Right cardiac atrium (tissue), 5 donors: ENCODE measurements at regions not wholly inside any gene's neighbourhood (a gene's known extent, or its start where the extent isn't known, plus 50 kb on each side); places are given as distances from the start of the nearest gene placed in this dataset.

Source experiments
- ATAC-seq, 2 donors: fragments of 200-7000 bp; cut with Tn5 transposase; one replicate each; pipeline versions ENCODE4 v1.8.0 to v1.9.1; 2020; ENCODE audit warnings: moderate library complexity in 2 of 2, mild to moderate bottlenecking in 1 of 2
- DNase-seq, 3 donors: peaks; one replicate each; pipeline ENCODE4 v3.0.0-alpha.2; 2020
- H3K27ac ChIP-seq: one replicate; pipeline ENCODE4 v1.5.1; 2013; ENCODE audit warnings: mild to moderate bottlenecking, low read length, control low read depth, moderate library complexity
- H3K27me3 ChIP-seq: one replicate; pipeline ENCODE4 v1.6.1; 2013; ENCODE audit not compliant: control insufficient read depth, insufficient read depth
- H3K4me1 ChIP-seq: one replicate; pipeline ENCODE4 v1.6.1; 2013; ENCODE audit warnings: low read length; ENCODE audit not compliant: control insufficient read depth, insufficient read depth
- H3K4me3 ChIP-seq: one replicate; pipeline ENCODE4 v1.5.1; 2013; ENCODE audit warnings: low read length, control low read depth
- H3K9me3 ChIP-seq: one replicate; pipeline ENCODE4 v1.6.1; 2013; ENCODE audit warnings: low read length; ENCODE audit not compliant: control insufficient read depth
- WGBS: extraction: QIAGEN DNeasy Blood & Tissue Kit; methylation state at CpG from one replicate; pipeline ENCODE4 v1.1.7; 2013; 5-methylcytosine and 5-hydroxymethylcytosine counted together
- intact Hi-C, 4 donors: fragments of 100-400 bp; cut with DNase I; formaldehyde crosslinking; loops; one replicate each; pipeline versions ENCODE4 v1.11.0 to v1.14.0; 2022 to 2023
- donor health status: healthy with polysubstance abuse.
- donor health status: DM: no; HTN: yes; CAD: no.
- donor health status: DM: no; HTN: no; CAD: no.
- donor health status: DM: no; HTN: yes; CAD: no; lungs with severe emphysema.
- donor health status: DM: yes; HTN: yes; CAD: no.

DNA sequence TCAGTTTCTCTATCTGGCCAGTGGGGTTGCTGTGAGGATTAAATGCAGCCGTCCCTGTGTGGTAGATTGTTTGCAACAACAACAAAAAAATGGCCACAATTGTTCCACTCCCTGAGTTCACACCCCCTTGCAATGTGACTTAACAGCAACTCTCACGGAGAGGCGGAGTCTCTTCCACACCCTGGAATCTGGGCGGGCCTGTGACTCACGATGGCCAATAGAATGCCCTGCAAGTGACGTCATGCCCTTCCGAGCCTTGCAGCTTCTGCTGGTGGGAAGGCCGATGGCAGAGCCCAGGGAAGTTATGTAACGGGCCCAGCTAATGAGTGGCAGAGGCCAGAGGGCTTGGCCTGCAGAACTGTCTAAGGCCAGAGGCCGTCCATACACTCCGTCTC is 87.9 kb downstream of the RIPK4 start:
- no peak overlapping the region for H3K4me3 ChIP-seq
- H3K9me3 ChIP-seq, result no peaks in the 10 kb centered on the region
- H3K27me3 ChIP-seq, result no peaks in the 10 kb centered on the region
- ATAC-seq (peak; percentile 97 to 98), DNase-seq (peak; percentile 95 to 97 (median 95))
- no peak overlapping the region for H3K27ac ChIP-seq
- intact Hi-C loops, result loop anchor here in 1 of 4 donors (5.0 kb wide), 1 partner anchor 47 kb away; no protein-coding TSS in a partner anchor
- WGBS, result 14% methylated on average over 11 of the region's 11 CpGs
- H3K4me1 ChIP-seq, result no peaks in the 10 kb centered on the region

DNA sequence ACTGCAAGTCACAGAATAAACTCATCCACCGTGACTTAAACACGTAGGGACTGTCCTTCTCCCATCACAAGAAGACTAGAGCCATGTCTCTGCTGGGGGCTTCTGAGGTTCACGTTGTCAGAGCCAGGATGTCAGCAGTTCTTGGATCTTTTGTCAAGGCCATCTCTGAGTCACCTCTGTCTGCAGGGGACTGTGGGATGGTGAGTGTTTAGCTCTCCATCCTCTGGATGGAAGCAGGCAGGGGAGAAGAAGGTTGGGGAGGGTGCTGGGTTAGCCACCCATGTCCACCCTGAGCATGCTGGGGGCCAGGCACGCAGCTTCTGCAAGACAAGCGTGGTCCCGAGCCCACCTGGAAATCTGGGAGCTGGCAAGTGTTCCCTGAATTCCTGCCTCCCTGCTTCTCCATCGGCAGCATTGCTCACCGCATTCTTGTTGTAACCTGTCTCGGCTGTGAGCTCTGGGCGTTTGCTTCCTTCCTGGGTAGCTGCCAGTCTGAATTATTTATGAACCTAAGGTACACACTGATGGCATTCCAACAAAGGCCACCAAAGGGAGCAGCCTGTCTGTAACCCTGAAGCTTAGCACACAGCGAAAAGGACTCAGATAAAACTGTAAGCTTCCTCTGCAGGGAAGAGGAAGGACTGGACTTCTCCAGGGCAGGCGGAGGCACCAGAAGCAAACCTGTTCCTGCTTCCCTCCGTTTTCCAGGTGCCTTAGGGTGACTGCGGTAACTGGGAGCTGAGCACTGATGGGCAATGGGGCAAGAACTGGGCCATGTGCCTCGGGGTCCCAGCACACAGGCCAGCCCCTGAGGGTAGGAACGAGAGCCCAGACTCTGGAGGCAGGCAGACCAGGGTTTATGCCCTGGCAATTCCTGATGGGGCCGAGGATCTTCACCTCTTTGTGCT is 88.6 kb downstream of the RIPK4 start:
- Histone ChIP-seq H3K27ac (no peak overlapping the region), H3K4me3 (no peak overlapping the region), H3K9me3 (no peaks in the 10 kb centered on the region), H3K4me1 (no peaks in the 10 kb centered on the region), H3K27me3 (no peaks in the 10 kb centered on the region)
- intact Hi-C loops, result loop anchor here in 1 of 4 donors (5.0 kb wide), 1 partner anchor 46 kb away; no protein-coding TSS in a partner anchor
- ATAC-seq, result peak; percentile 24 to 33
- DNase-seq, result peak in 1 of 3 donors; percentile 54
- WGBS, result 64% methylated on average over 17 of the region's 17 CpGs

DNA sequence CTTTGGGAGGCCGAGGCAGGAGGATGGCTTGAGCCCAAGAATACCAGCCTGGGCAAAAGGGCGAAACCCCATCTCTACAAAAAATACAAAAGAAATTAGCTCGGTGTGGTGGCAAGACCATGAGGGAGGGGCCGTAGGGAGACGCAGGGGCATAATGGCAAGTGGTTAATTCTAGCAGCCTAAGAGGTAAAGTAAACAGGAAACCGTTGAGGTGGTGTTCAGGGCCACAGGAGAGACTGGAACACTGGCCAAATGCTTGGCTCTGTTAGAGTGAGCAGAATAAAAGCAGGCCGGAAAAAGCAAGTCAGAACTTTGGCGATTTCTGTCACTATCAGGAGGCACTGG is 89.2 kb downstream of the RIPK4 start:
- no peak overlapping the region for H3K27ac ChIP-seq
- intact Hi-C loops, result loop anchor here in 1 of 4 donors (5.0 kb wide), 1 partner anchor 45 kb away; no protein-coding TSS in a partner anchor
- no peak for DNase-seq
- WGBS, result 83% methylated on average over 8 of the region's 8 CpGs
- H3K4me3 ChIP-seq, result no peak overlapping the region
- no peaks in the 10 kb centered on the region for H3K4me1 ChIP-seq
- no peak for ATAC-seq
- no peaks in the 10 kb centered on the region for H3K27me3 ChIP-seq
- no peaks in the 10 kb centered on the region for H3K9me3 ChIP-seq

GRCh38 chr21:41676198-41676597 is 90.7 kb downstream of the RIPK4 start:
- Histone ChIP-seq H3K9me3 (no peaks in the 10 kb centered on the region), H3K4me1 (no peaks in the 10 kb centered on the region), H3K27me3 (no peaks in the 10 kb centered on the region), H3K4me3 (no peak overlapping the region), H3K27ac (no peak overlapping the region)
- DNase-seq (no peak), ATAC-seq (no peak)
- WGBS, result 85% methylated on average over 3 of the region's 3 CpGs
- intact Hi-C loops, result loop anchor here in 1 of 4 donors (5.0 kb wide), 1 partner anchor 44 kb away; no protein-coding TSS in a partner anchor

- Histone ChIP-seq H3K4me1 (no peaks in the 10 kb centered on the region), H3K4me3 (no peak overlapping the region), H3K9me3 (no peaks in the 10 kb centered on the region), H3K27me3 (no peaks in the 10 kb centered on the region), H3K27ac (no peak overlapping the region)
- 83% methylated on average over 6 of the region's 6 CpGs for WGBS
- DNase-seq, result no peak
- intact Hi-C loops, result loop anchor here in 1 of 4 donors (5.0 kb wide), 1 partner anchor 43 kb away; no protein-coding TSS in a partner anchor
- no peak for ATAC-seq
Measured at GRCh38 chr21:41675574-41675973, 91.3 kb downstream of the RIPK4 start.

- Histone ChIP-seq H3K4me1 (no peaks in the 10 kb centered on the region), H3K9me3 (no peaks in the 10 kb centered on the region), H3K4me3 (no peak overlapping the region), H3K27me3 (no peaks in the 10 kb centered on the region), H3K27ac (no peak overlapping the region)
- no peak for ATAC-seq
- WGBS, result 86% methylated on average over 6 of the region's 6 CpGs
- no peak for DNase-seq
- intact Hi-C loops, result no loop called here
Measured at GRCh38 chr21:41674402-41674801, 92.5 kb downstream of the RIPK4 start.

DNA sequence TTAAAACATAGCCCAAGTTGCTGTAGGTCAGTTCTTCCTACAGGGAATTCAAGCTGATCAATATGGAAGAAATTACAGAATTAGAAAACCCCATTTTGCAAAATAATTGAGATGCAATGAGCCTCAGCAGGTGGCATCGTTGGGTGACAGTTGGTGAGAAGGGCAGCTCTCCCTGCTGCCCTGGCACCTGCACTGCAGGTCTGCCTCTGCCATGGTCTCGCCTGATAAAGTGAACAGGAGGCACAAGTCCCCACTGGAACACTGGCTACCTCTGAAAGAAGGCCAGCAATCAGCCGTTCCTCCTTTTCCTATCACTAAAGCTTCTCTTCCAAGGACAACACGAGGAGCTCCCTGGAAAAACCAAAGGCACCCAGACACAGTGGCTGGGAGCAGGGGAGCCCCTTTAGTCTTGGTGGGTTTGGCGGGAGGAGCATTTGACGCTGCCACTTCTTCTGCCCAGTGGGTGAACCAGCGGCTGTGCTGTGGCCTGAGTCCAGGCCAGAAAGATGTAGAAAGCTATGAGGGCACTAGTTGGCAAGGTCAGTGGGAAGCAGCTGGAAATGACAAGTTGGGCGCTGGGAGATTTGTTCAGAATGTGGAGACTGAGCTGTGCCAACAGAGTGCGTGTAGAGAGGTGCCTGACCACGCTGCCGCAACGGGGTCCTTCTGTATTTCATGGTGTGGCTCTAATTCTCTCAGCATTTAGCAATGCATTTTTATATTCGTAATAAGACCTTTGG is 93.1 kb downstream of the RIPK4 start:
- Histone ChIP-seq H3K4me1 (no peaks in the 10 kb centered on the region), H3K9me3 (no peaks in the 10 kb centered on the region), H3K27ac (no peak overlapping the region), H3K4me3 (no peak overlapping the region), H3K27me3 (no peaks in the 10 kb centered on the region)
- ATAC-seq, result no peak
- no peak for DNase-seq
- 57% methylated on average over 13 of the region's 13 CpGs for WGBS
- intact Hi-C loops, result no loop called here

- Histone ChIP-seq H3K9me3 (no peaks in the 10 kb centered on the region), H3K4me3 (no peak overlapping the region), H3K4me1 (no peaks in the 10 kb centered on the region), H3K27ac (no peak overlapping the region), H3K27me3 (no peaks in the 10 kb centered on the region)
- peak in 1 of 3 donors; percentile 49 for DNase-seq
- intact Hi-C loops, result no loop called here
- WGBS, result 90% methylated on average over 18 of the region's 18 CpGs
- ATAC-seq, result peak in 1 of 2 donors; percentile 18
Measured at GRCh38 chr21:41673071-41673470, 93.8 kb downstream of the RIPK4 start.

DNA sequence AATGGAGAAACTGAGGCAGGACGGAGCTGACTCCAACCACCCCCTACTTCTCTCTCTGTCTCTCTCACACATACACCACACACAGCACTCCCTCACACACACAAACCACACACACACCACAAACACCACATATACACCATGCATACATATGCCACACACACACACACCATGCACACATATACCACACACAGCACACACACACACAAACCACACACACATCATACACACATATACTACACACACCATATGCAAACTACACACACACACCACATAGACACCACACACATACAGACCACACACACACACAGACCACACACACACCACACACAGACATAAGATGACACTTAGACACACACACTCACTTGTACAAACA is 94.3 kb downstream of the RIPK4 start:
- no peaks in the 10 kb centered on the region for H3K4me1 ChIP-seq
- intact Hi-C loops, result no loop called here
- no peak overlapping the region for H3K4me3 ChIP-seq
- no peaks in the 10 kb centered on the region for H3K9me3 ChIP-seq
- no peaks in the 10 kb centered on the region for H3K27me3 ChIP-seq
- ATAC-seq (no peak), DNase-seq (no peak)
- H3K27ac ChIP-seq, result no peak overlapping the region
- 89% methylated on average over 1 of the region's 1 CpG for WGBS

- WGBS, result 79% methylated on average over 22 of the region's 22 CpGs
- intact Hi-C loops, result no loop called here
Measured at GRCh38 chr21:41671859-41672542, 94.9 kb downstream of the RIPK4 start.

More at GRCh38 chr21:41671859-41672542, 94.9 kb downstream of the RIPK4 start:
- Histone ChIP-seq H3K27me3 (no peaks in the 10 kb centered on the region), H3K4me1 (no peaks in the 10 kb centered on the region), H3K27ac (no peak overlapping the region), H3K4me3 (no peak overlapping the region), H3K9me3 (no peaks in the 10 kb centered on the region)
- no peak for ATAC-seq
- no peak for DNase-seq
